Calu3 (cell line): ENCODE measurements at regions not wholly inside any gene's neighbourhood (a gene's known extent, or its start where the extent isn't known, plus 50 kb on each side); places are given as distances from the start of the nearest gene placed in this dataset.

ENCODE experiments used
- BruUV-seq: library from RNA; stranded (reverse); fragments of 400-500 nt; replicated peaks from 2 replicates; lab custom pipeline; 2021; lab: Mats Ljungman, UMichigan
- CTCF ChIA-PET: fragments of 300-600 bp; sonication (Branson Sonifier 250); formaldehyde crosslinking; loops from one replicate; lab custom pipeline; 2022; ENCODE audit warnings: antibody characterized with exemption; lab: Charles Lee
- DNase-seq: peaks from one replicate; pipeline ENCODE4 v3.0.0; 2022
- H3K27ac Mint-ChIP-seq: one replicate; pipeline ENCODE4 v1.8.0; 2022; ENCODE audit warnings: mixed read lengths; ENCODE audit not compliant: unreplicated experiment
- H3K27me3 Mint-ChIP-seq: one replicate; pipeline ENCODE4 v1.8.0; 2022; ENCODE audit warnings: mixed read lengths; ENCODE audit not compliant: unreplicated experiment
- H3K36me3 Mint-ChIP-seq: one replicate; pipeline ENCODE4 v1.8.0; 2022; ENCODE audit warnings: mild to moderate bottlenecking, moderate library complexity, mixed read lengths; ENCODE audit not compliant: insufficient read depth, unreplicated experiment
- H3K4me1 Mint-ChIP-seq: one replicate; pipeline ENCODE4 v1.8.0; 2022; ENCODE audit warnings: mild to moderate bottlenecking, low read depth, mixed read lengths; ENCODE audit not compliant: unreplicated experiment
- H3K4me3 Mint-ChIP-seq: one replicate; pipeline ENCODE4 v1.8.0; 2022; ENCODE audit warnings: mild to moderate bottlenecking, low read depth, moderate library complexity, mixed read lengths; ENCODE audit not compliant: unreplicated experiment
- H3K9me3 Mint-ChIP-seq: one replicate; pipeline ENCODE4 v1.8.0; 2022; ENCODE audit warnings: low read depth, mixed read lengths; ENCODE audit not compliant: unreplicated experiment
- CTCF ChIP-seq: fragments of 200-600 bp; IDR thresholded peaks from one replicate; pipeline ENCODE4 v1.8.0; 2022; ENCODE audit warnings: antibody characterized with exemption; ENCODE audit not compliant: unreplicated experiment
- intact Hi-C: fragments of 100-400 bp; cut with micrococcal nuclease; formaldehyde crosslinking; loops from one replicate; pipeline ENCODE4 v1.10.0; 2022; ENCODE audit not compliant: unreplicated experiment

- no peaks in the 10 kb centered on the region for H3K36me3 Mint-ChIP-seq
- no peak for TF ChIP-seq CTCF
- H3K4me3 Mint-ChIP-seq = no peak overlapping the region
- no peak overlapping the region for H3K27ac Mint-ChIP-seq
- intact Hi-C loops = no loop called here
- no peak for DNase-seq
- H3K4me1 Mint-ChIP-seq = no peaks in the 10 kb centered on the region
- CTCF ChIA-PET = no interaction called here
- no peaks in the 10 kb centered on the region for H3K27me3 Mint-ChIP-seq
- no TSS peak for BruUV-seq
- H3K9me3 Mint-ChIP-seq = no peaks in the 10 kb centered on the region
Measured at GRCh38 chr9:111186021-111186530, 143.9 kb downstream of the OR2K2 start.

- Mint-ChIP-seq H3K27me3 (no peaks in the 10 kb centered on the region), H3K27ac (no peak overlapping the region), H3K36me3 (peaks cover 6% of the 10 kb centered on the region), H3K4me3 (no peak overlapping the region), H3K9me3 (no peaks in the 10 kb centered on the region), H3K4me1 (peaks cover 24% of the 10 kb centered on the region)
- no TSS peak for BruUV-seq
- intact Hi-C loops = no loop called here
- no peak for TF ChIP-seq CTCF
- DNase-seq = no peak
- CTCF ChIA-PET = no interaction called here
Measured at GRCh38 chr9:111180811-111181210, 142.5 kb upstream of the LPAR1 start.

GRCh38 chr9:111179577-111179976, 141.3 kb upstream of the LPAR1 start:
- CTCF ChIA-PET = interaction anchor here (0.7 to 0.8 kb wide), 2 partner anchors 10 to 20 kb away, joined by 3 to 4 read pairs; no protein-coding TSS in a partner anchor
- Mint-ChIP-seq H3K4me1 (peaks cover 24% of the 10 kb centered on the region), H3K9me3 (no peaks in the 10 kb centered on the region), H3K4me3 (peak overlapping the region; percentile 45), H3K27ac (peak overlapping the region; percentile 71), H3K27me3 (no peaks in the 10 kb centered on the region), H3K36me3 (peaks cover 6% of the 10 kb centered on the region)
- intact Hi-C loops = no loop called here
- no TSS peak for BruUV-seq
- TF ChIP-seq CTCF = no peak
- no peak for DNase-seq

- Mint-ChIP-seq H3K4me1 (peaks cover 24% of the 10 kb centered on the region), H3K27ac (peak overlapping the region; percentile 71), H3K36me3 (peaks cover 6% of the 10 kb centered on the region), H3K9me3 (no peaks in the 10 kb centered on the region), H3K27me3 (no peaks in the 10 kb centered on the region), H3K4me3 (peak overlapping the region; percentile 45)
- intact Hi-C loops = no loop called here
- CTCF ChIA-PET = interaction anchor here (0.8 kb wide), 1 partner anchor 18 kb away, joined by 4 read pairs; no protein-coding TSS in a partner anchor
- peak; percentile 4 for DNase-seq
- TF ChIP-seq CTCF = no peak
- no TSS peak for BruUV-seq
Measured at GRCh38 chr9:111178331-111179055, 140.2 kb upstream of the LPAR1 start.
